Activated T-helper 17 cell treated with anti-CD3 and anti-CD28 coated beads, Interleukin-2, amount 50 U/mL, for 72 hours (primary cell): ENCODE measurements at regions not wholly inside any gene's neighbourhood (a gene's known extent, or its start where the extent isn't known, plus 50 kb on each side); places are given as distances from the start of the nearest gene placed in this dataset.
"Not testable (repeated sequence)": the region's sequence is repeated elsewhere in the genome, so short reads cannot be mapped to it uniquely, and the experiment has no call there.

Experiments used
- ATAC-seq: fragments of 150-1000 bp; cut with Tn5 transposase; replicated peaks from 2 replicates; pipeline ENCODE4 v1.10.0; 2021; ENCODE audit warnings: mild to moderate bottlenecking, moderate library complexity
- H3K27ac Mint-ChIP-seq: one replicate; pipeline ENCODE4 v1.8.0; 2022; ENCODE audit warnings: mixed read lengths
- H3K27me3 Mint-ChIP-seq: one replicate; pipeline ENCODE4 v1.8.0; 2022; ENCODE audit warnings: mixed read lengths
- H3K36me3 Mint-ChIP-seq: one replicate; pipeline ENCODE4 v1.8.0; 2022; ENCODE audit warnings: low read depth, mild to moderate bottlenecking, mixed read lengths
- H3K4me1 Mint-ChIP-seq: one replicate; pipeline ENCODE4 v1.8.0; 2022; ENCODE audit warnings: mixed read lengths
- H3K4me3 Mint-ChIP-seq: one replicate; pipeline ENCODE4 v1.8.0; 2022; ENCODE audit warnings: mild to moderate bottlenecking, mixed read lengths
- H3K9me3 Mint-ChIP-seq: one replicate; pipeline ENCODE4 v1.8.0; 2022; ENCODE audit warnings: mixed read lengths

DNA sequence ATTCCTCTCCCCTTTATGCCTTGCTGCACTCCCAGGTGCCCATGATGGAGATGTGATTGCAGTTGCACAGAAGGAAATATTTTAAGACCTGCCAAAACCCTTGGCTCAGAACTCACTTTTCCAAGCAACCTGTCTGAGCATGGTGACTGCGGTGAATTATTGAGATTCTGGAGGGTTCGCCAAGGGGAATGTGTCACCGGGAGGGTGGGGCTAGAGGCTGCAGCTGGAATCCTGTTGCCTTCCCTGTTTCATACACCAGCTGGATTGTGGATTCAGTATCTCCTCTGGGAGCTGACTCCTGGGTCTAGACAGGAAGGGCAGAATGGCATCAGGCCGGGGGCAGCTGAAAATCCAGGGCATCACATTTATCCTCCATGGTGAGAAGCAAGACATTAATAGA, 527.2 kb downstream of the TMEM114 start:
- Mint-ChIP-seq H3K36me3 (no peaks in the 10 kb centered on the region), H3K4me3 (no peak overlapping the region), H3K9me3 (peaks cover 17% of the 10 kb centered on the region), H3K4me1 (no peaks in the 10 kb centered on the region), H3K27me3 (no peaks in the 10 kb centered on the region), H3K27ac (no peak overlapping the region)
- ATAC-seq, result no peak

DNA sequence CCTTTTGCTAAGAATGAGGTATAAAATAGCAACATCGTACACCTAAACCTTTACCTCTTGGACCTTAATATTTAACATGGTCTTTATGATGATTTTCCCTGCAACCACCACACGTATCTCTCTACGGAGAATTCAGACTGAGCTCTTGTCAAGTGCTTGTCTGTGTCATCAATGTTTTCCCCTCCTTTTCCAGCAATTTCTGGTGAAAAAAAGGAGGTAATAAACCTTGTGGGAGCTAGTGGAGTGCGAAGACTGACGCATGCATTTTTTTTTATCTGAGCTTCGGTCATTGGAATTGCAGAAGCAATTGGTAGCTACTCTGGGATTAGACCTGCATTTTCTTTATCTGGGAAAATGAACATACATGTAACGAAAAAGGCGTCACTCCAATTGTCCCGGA, 527.6 kb downstream of the TMEM114 start:
- no peaks in the 10 kb centered on the region for H3K27me3 Mint-ChIP-seq
- no peaks in the 10 kb centered on the region for H3K36me3 Mint-ChIP-seq
- H3K4me1 Mint-ChIP-seq, result no peaks in the 10 kb centered on the region
- no peak overlapping the region for H3K27ac Mint-ChIP-seq
- no peak for ATAC-seq
- H3K4me3 Mint-ChIP-seq, result no peak overlapping the region
- H3K9me3 Mint-ChIP-seq, result peaks cover 16% of the 10 kb centered on the region

DNA sequence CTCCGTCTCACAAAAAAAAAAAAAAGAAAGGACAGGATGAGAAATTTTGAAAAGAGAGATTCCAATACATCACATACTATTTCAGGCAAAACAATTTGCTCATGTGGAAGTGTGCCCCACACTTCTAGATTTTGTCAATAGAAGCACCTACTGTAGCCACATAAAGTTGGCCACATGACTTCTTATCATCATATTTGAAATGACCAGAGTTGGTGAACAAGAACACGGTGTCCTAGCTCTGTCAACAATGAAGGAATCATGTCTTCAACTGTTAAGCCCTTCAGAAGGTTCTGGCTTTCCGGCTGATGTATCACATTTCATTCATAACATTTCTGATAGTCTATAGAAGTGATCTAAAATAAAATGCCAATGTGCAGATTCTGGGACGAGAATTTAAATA, 534.5 kb downstream of the TMEM114 start:
- no peaks in the 10 kb centered on the region for H3K36me3 Mint-ChIP-seq
- no peaks in the 10 kb centered on the region for H3K4me1 Mint-ChIP-seq
- no peaks in the 10 kb centered on the region for H3K27me3 Mint-ChIP-seq
- H3K27ac Mint-ChIP-seq, result no peak overlapping the region
- no peak overlapping the region for H3K4me3 Mint-ChIP-seq
- no peak for ATAC-seq
- H3K9me3 Mint-ChIP-seq, result peaks cover 5% of the 10 kb centered on the region

GRCh38 chr16:8053437-8053836, 536.9 kb downstream of the TMEM114 start:
- H3K27ac Mint-ChIP-seq, result no peak overlapping the region
- no peak for ATAC-seq
- H3K4me3 Mint-ChIP-seq, result no peak overlapping the region
- H3K27me3 Mint-ChIP-seq, result no peaks in the 10 kb centered on the region
- H3K36me3 Mint-ChIP-seq, result no peaks in the 10 kb centered on the region
- H3K4me1 Mint-ChIP-seq, result no peaks in the 10 kb centered on the region
- peaks cover 5% of the 10 kb centered on the region for H3K9me3 Mint-ChIP-seq

- peaks cover 12% of the 10 kb centered on the region for H3K9me3 Mint-ChIP-seq
- no peak for ATAC-seq
- no peaks in the 10 kb centered on the region for H3K36me3 Mint-ChIP-seq
- H3K27ac Mint-ChIP-seq, result no peak overlapping the region
- no peak overlapping the region for H3K4me3 Mint-ChIP-seq
- H3K4me1 Mint-ChIP-seq, result no peaks in the 10 kb centered on the region
- no peaks in the 10 kb centered on the region for H3K27me3 Mint-ChIP-seq
These were observed 541.9 kb downstream of the TMEM114 start for GRCh38 chr16:8048433-8048832.

DNA sequence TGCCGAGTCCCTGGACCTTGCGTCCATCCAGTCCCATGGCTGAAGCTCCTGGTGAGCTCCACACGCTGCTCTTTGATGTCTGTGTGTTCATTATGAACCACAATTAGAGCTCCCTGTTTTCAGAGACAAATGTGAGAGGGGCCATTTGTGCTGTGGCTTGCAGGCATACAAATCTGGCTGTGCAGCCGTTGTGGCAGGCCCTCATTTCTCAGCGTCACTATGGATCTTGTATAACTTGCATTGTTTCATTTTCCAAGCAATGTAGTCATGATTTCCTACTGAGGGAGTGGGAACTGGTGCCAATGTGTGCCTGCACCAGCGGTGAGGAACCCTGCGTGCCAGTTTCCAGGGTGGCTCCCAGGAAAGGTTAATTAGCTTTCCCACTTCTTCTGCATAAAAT, 542.6 kb downstream of the TMEM114 start:
- Mint-ChIP-seq H3K4me3 (no peak overlapping the region), H3K27ac (no peak overlapping the region)

GRCh38 chr16:8044796-8045195, 545.5 kb downstream of the TMEM114 start:
- H3K4me1 Mint-ChIP-seq, result no peaks in the 10 kb centered on the region
- H3K27ac Mint-ChIP-seq, result no peak overlapping the region
- H3K4me3 Mint-ChIP-seq, result no peak overlapping the region
- H3K36me3 Mint-ChIP-seq, result no peaks in the 10 kb centered on the region
- H3K9me3 Mint-ChIP-seq, result peaks cover 6% of the 10 kb centered on the region
- no peaks in the 10 kb centered on the region for H3K27me3 Mint-ChIP-seq
- no peak for ATAC-seq

More for the DNA sequence above, 542.6 kb downstream of the TMEM114 start:
- H3K4me1 Mint-ChIP-seq, result no peaks in the 10 kb centered on the region
- H3K9me3 Mint-ChIP-seq, result peaks cover 11% of the 10 kb centered on the region
- no peaks in the 10 kb centered on the region for H3K27me3 Mint-ChIP-seq
- no peak for ATAC-seq
- no peaks in the 10 kb centered on the region for H3K36me3 Mint-ChIP-seq

GRCh38 chr16:8032406-8032805, 557.9 kb downstream of the TMEM114 start:
- no peak overlapping the region for H3K4me3 Mint-ChIP-seq
- no peak overlapping the region for H3K27ac Mint-ChIP-seq
- H3K36me3 Mint-ChIP-seq, result no peaks in the 10 kb centered on the region
- ATAC-seq, result no peak
- no peaks in the 10 kb centered on the region for H3K4me1 Mint-ChIP-seq
- H3K9me3 Mint-ChIP-seq, result peaks cover 17% of the 10 kb centered on the region
- no peaks in the 10 kb centered on the region for H3K27me3 Mint-ChIP-seq

- H3K4me1 Mint-ChIP-seq, H3K27ac Mint-ChIP-seq, H3K27me3 Mint-ChIP-seq, ATAC-seq, H3K36me3 Mint-ChIP-seq, H3K4me3 Mint-ChIP-seq: not testable (repeated sequence)
- H3K9me3 Mint-ChIP-seq, result peaks cover 19% of the 10 kb centered on the region
These were observed 560.3 kb downstream of the TMEM114 start for GRCh38 chr16:8030004-8030403.

DNA sequence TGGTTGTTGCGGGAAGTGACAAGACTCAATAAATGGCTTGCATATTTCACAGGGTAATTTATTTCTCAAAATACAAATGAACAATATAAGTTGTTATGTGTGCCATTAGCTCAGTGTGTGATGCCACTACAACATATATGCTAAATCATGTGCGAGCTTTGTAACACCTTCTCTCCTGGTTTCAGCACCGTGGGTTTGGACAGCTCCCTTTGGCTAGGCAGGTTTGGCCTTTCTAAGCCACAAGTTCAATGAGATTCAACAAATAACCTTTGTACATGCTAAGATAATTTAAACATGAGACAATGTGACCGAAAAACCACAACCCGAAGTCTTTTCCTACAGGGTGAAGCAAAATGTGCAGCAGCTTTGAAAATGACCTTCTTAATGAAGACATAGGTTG, 563.9 kb downstream of the TMEM114 start:
- Mint-ChIP-seq H3K4me1 (no peaks in the 10 kb centered on the region), H3K27ac (no peak overlapping the region), H3K27me3 (no peaks in the 10 kb centered on the region), H3K4me3 (no peak overlapping the region), H3K9me3 (peaks cover 19% of the 10 kb centered on the region), H3K36me3 (no peaks in the 10 kb centered on the region)
- no peak for ATAC-seq

- no peak for ATAC-seq
- no peaks in the 10 kb centered on the region for H3K36me3 Mint-ChIP-seq
- peaks cover 9% of the 10 kb centered on the region for H3K9me3 Mint-ChIP-seq
- H3K4me1 Mint-ChIP-seq, result no peaks in the 10 kb centered on the region
- no peaks in the 10 kb centered on the region for H3K27me3 Mint-ChIP-seq
- H3K4me3 Mint-ChIP-seq, result no peak overlapping the region
- H3K27ac Mint-ChIP-seq, result no peak overlapping the region
These were observed 567.0 kb downstream of the TMEM114 start for GRCh38 chr16:8023326-8023725.

GRCh38 chr16:8005096-8005860, 585.0 kb downstream of the TMEM114 start:
- H3K9me3 Mint-ChIP-seq, result peaks cover 21% of the 10 kb centered on the region
- H3K36me3 Mint-ChIP-seq, result no peaks in the 10 kb centered on the region
- H3K4me1 Mint-ChIP-seq, result no peaks in the 10 kb centered on the region
- H3K27ac Mint-ChIP-seq, result no peak overlapping the region
- no peak for ATAC-seq
- no peaks in the 10 kb centered on the region for H3K27me3 Mint-ChIP-seq
- no peak overlapping the region for H3K4me3 Mint-ChIP-seq

- no peaks in the 10 kb centered on the region for H3K4me1 Mint-ChIP-seq
- no peak overlapping the region for H3K4me3 Mint-ChIP-seq
- H3K27me3 Mint-ChIP-seq, result no peaks in the 10 kb centered on the region
- no peak overlapping the region for H3K27ac Mint-ChIP-seq
- H3K9me3 Mint-ChIP-seq, result peaks cover 19% of the 10 kb centered on the region
- ATAC-seq, result no peak
- H3K36me3 Mint-ChIP-seq, result no peaks in the 10 kb centered on the region
These were observed 591.4 kb downstream of the TMEM114 start for GRCh38 chr16:7998789-7999453.

DNA sequence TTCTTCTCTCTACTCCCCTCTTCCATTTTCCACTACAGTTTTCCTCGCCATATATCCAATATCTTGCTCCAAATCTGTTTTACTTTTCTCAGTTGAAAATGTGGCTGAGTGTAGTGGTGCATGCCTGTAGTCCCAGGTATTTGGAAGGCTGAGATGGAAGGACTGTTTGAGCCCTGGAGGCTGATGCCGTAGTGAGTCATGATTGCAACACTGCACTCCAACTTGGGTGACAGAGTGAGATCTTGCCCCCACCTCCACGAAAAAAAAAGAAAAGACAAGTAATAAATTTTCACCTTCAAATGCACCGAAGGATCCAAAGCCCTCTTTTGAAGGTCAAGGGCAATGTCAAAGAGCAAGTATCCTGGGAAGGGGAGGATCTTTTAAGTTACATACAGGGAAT, 592.3 kb downstream of the TMEM114 start:
- Mint-ChIP-seq H3K27ac (no peak overlapping the region), H3K27me3 (no peaks in the 10 kb centered on the region), H3K36me3 (no peaks in the 10 kb centered on the region), H3K9me3 (peaks cover 18% of the 10 kb centered on the region), H3K4me3 (no peak overlapping the region), H3K4me1 (no peaks in the 10 kb centered on the region)
- no peak for ATAC-seq

DNA sequence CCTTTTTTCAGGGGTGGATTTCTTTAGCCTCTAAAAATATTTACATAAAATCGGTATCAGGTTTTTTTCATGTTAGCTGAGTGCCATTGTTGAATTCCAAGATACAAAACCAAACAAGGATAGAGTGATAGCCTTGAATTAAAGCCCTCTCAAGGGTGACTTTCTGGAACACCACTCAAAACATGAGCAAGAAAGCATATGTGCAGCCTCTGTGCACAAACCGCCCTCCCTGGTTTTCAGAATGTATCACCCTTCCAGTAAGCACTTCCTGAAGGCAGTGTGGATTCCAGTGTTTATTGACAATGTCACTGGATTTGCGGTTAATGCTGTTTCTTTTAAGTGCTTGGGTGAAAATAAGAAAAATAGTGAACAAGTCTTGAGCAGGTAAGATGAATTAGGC, 597.7 kb downstream of the TMEM114 start:
- H3K27ac Mint-ChIP-seq, result no peak overlapping the region
- H3K4me3 Mint-ChIP-seq, result no peak overlapping the region
- no peak for ATAC-seq
- no peaks in the 10 kb centered on the region for H3K27me3 Mint-ChIP-seq
- H3K9me3 Mint-ChIP-seq, result peaks cover 5% of the 10 kb centered on the region
- H3K4me1 Mint-ChIP-seq, result no peaks in the 10 kb centered on the region
- H3K36me3 Mint-ChIP-seq, result no peaks in the 10 kb centered on the region
